Tibial nerve (tissue), 4 donors: ENCODE measurements at regions not wholly inside any gene's neighbourhood (a gene's known extent, or its start where the extent isn't known, plus 50 kb on each side); places are given as distances from the start of the nearest gene placed in this dataset.

ENCODE experiments used
- CTCF ChIP-seq, 5 experiments: fragments of 200-600 bp in 3 of 5; fragments of 450-650 bp in 2 of 5; sonication (generic) in 3 of 5; IDR thresholded peaks; one replicate each; pipeline ENCODE4 v1.5.1; 2016 to 2019; ENCODE audit warnings: antibody characterized with exemption in 5 of 5, mild to moderate bottlenecking in 3 of 5, moderate library complexity in 2 of 5
- EP300 ChIP-seq, 2 donors: sonication (generic); formaldehyde crosslinking; IDR thresholded peaks; one replicate each; pipeline ENCODE4 v1.6.1; 2017; ENCODE audit warnings: antibody characterized with exemption in 2 of 2, mild to moderate bottlenecking in 1 of 2
- POLR2A ChIP-seq, 2 donors: fragments of 450-650 bp; IDR thresholded peaks; one replicate each; pipeline ENCODE4 v1.6.1; 2017; ENCODE audit warnings: antibody characterized with exemption in 2 of 2, mild to moderate bottlenecking in 2 of 2, moderate library complexity in 2 of 2

- TF ChIP-seq CTCF (IDR thresholded peaks at IDR 0.05), result no peak
- TF ChIP-seq POLR2A (IDR thresholded peaks at IDR 0.05), result no peak
- TF ChIP-seq EP300 (IDR thresholded peaks at IDR 0.05), result no peak
These were observed 113.8 kb upstream of the ADCY1 start for GRCh38 chr7:45460379-45460778.
